AG10803 (cell line): ENCODE measurements at regions not wholly inside any gene's neighbourhood (a gene's known extent, or its start where the extent isn't known, plus 50 kb on each side); places are given as distances from the start of the nearest gene placed in this dataset.

ENCODE experiments used
- DNase-seq: peaks from one replicate; pipeline ENCODE4 v3.0.0; 2010; ENCODE audit warnings: low read depth
- H3K4me3 ChIP-seq: 2 replicates; pipeline ENCODE4 v1.5.1; 2011; ENCODE audit warnings: mild to moderate bottlenecking, low read length, control low read depth
- TF ChIP-seq, protein P1 (sequence below): conservative IDR thresholded peaks from 2 replicates; pipeline ENCODE4 v1.5.1; 2011; ENCODE audit warnings: mild to moderate bottlenecking, low read length, control low read depth, inconsistent platforms

GRCh38 chr9:22682961-22683699 is 236.5 kb downstream of the DMRTA1 start:
- H3K4me3 ChIP-seq, result no peak overlapping the region; the same call in 1 of the 2 replicates
- peak; percentile 76 for DNase-seq
- TF ChIP-seq, protein P1, sequence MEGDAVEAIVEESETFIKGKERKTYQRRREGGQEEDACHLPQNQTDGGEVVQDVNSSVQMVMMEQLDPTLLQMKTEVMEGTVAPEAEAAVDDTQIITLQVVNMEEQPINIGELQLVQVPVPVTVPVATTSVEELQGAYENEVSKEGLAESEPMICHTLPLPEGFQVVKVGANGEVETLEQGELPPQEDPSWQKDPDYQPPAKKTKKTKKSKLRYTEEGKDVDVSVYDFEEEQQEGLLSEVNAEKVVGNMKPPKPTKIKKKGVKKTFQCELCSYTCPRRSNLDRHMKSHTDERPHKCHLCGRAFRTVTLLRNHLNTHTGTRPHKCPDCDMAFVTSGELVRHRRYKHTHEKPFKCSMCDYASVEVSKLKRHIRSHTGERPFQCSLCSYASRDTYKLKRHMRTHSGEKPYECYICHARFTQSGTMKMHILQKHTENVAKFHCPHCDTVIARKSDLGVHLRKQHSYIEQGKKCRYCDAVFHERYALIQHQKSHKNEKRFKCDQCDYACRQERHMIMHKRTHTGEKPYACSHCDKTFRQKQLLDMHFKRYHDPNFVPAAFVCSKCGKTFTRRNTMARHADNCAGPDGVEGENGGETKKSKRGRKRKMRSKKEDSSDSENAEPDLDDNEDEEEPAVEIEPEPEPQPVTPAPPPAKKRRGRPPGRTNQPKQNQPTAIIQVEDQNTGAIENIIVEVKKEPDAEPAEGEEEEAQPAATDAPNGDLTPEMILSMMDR, result no peak

GRCh38 chr9:22683700-22684075 is 237.1 kb downstream of the DMRTA1 start:
- DNase-seq, result peak; percentile 69
- no peak overlapping the region for H3K4me3 ChIP-seq
- TF ChIP-seq, protein P1, result no peak

DNA sequence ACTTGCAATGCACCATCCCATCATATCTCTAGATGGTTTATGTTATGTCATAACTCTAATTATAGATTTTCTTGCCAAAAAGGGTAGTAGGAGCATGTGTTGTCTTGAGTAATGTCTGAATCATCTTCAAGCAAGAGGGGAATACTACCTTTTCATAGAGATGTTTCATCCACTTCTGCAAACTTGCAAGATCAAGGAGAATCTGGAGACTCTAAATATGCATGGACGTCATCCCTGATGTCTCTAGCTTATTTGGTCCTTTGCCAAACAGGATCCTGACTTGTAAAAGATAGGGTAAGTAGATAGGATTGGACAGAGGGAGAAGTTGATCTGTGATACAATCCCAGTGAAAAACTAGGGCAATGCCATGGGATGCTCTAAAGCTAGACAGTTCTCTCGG is 246.5 kb downstream of the DMRTA1 start:
- H3K4me3 ChIP-seq, result no peak overlapping the region
- DNase-seq, result peak; percentile 16
- TF ChIP-seq, protein P1, result no peak

GRCh38 chr9:22700171-22700570 is 253.5 kb downstream of the DMRTA1 start:
- TF ChIP-seq, protein P1, result no peak
- no peak overlapping the region for H3K4me3 ChIP-seq
- no peak for DNase-seq

DNA sequence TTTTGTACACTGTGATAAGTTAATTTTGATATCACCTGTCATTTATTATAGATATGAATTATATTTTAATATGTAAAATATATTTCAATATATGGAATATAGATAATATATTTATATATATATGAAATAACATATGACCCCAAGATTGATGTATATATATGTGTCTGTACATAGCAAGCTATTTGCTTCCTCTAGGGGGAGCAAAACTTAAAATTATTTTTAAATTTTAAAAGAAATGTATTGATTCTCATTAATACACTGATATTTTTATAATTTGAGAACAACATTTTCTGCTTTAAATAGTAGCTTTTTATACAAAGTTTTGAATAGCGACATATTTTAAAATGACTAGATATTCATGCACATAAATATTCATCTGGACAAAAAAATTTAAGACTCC is 272.0 kb downstream of the DMRTA1 start:
- DNase-seq, result no peak
- H3K4me3 ChIP-seq, result no peak overlapping the region
- TF ChIP-seq, protein P1, result no peak

DNA sequence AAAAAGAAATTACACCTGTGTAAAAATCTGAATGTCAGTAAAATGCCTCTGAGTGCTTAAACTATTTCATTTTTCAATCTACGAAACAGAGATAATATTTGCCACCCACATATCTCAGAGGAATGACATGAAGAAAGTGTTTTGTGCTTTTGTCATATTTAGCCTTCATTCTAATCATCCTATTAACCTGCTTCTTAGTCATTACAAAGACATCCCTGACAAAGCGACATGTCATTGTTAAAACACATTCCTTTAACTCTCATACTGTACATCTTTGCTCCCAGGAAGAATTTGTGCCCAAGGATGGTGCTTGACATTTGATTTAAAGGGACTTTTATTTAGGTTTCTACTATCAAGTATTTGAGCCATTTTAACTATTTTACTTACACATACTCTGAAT is 275.9 kb downstream of the DMRTA1 start:
- no peak for DNase-seq
- H3K4me3 ChIP-seq, result no peak overlapping the region
- TF ChIP-seq, protein P1, result no peak

GRCh38 chr9:22731786-22732185 is 285.2 kb downstream of the DMRTA1 start:
- no peak for DNase-seq
- no peak overlapping the region for H3K4me3 ChIP-seq
- TF ChIP-seq, protein P1, result no peak
